Stimulated activated CD8-positive, alpha-beta memory T cell treated with anti-CD3 and anti-CD28 coated beads, Interleukin-4, amount 100 ng/mL, for 24 hours (primary cell): ENCODE measurements at regions not wholly inside any gene's neighbourhood (a gene's known extent, or its start where the extent isn't known, plus 50 kb on each side); places are given as distances from the start of the nearest gene placed in this dataset.

Experiments used
- DNase-seq: peaks from one replicate; pipeline ENCODE4 v3.0.0-alpha.2; 2020; ENCODE audit warnings: low read depth

DNA sequence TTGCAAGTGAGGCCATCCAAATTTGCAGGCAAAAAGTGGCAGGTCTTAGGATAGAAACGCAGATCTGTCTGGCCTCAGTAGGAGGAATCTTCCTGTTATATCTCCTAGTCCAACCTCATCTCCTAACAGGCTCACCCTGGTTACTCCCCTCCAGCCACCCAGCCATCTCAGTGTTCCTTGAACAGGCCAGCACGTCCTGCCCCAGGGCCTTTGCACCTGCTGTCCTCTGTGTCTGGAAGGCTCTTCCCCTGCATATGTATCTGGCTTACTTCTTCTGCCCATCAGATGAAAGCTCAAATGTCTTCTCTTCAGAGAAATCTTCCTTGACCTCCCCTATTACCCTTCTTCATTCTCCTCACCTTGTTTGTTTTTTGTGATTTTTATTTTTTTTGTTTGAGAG is 107.3 kb upstream of the ALDH1B1 start:
- no peak for DNase-seq

DNA sequence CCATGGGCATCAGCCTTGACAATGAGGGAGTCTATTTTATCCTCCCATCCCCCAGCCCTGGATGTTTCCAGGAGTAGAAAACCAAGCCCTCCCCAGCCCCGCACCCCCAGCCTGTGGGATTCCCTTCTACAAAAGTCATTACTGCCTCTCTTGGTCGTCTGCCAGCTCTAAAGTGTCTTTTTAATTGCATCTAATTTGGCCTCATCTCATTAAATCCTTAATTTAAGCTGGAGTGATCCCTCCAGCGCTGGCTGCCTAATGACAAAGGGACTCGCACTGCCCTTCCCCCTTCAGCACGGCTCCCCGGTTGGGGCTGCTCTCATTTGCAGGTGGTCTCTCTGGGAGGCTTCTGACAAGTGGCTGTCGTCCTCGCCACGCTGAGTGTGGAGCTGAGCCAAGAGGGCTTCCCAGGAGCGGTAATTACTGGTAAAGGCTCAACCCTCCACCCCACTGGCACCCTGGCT is 107.9 kb upstream of the ALDH1B1 start:
- DNase-seq: no peak

GRCh38 chr9:38284039-38284575 is 108.4 kb upstream of the ALDH1B1 start:
- no peak for DNase-seq

DNA sequence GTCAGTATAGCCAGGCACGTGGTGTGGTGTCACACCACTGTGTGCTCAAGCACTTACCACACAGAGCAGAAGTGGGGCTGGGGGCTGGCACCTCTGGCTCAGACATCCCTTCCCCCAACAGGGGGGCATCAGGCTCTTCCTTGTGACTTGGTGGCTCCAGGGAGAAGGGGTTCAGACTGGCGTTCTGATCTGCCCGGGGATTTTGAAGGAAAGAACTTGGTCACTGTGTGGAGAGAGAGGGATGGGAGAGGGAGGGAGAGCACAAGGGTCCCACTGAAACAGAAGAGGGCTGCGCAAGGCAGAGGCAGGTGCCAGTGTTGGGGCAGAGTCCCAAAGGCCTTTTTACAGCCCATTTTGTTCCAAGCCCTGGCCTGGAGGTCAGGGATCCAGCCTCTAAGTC is 109.7 kb upstream of the ALDH1B1 start:
- DNase-seq: no peak

- no peak for DNase-seq
Observed at GRCh38 chr9:38281917-38282316, 110.6 kb upstream of the ALDH1B1 start.

DNA sequence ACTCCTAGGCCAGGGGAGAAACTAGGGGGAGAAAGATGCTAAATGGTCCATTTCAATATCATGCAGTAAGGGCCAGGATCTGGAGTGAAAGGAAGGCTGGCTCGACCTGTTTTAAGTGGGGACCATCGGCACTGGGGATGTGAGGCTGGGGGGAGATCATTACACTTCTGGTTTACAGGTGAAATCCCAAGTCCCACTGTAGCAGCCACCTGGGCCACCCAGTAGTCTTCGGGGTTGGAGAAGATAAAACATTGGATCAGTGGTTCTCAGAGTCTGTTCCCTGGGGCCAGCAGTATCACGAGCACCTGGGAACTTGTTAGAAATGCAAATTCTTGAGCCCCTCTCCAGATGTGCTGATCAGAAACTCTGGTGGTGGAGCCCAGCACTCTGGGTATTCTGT is 111.3 kb upstream of the ALDH1B1 start:
- DNase-seq: no peak

GRCh38 chr9:38280251-38280800 is 112.2 kb upstream of the ALDH1B1 start:
- no peak for DNase-seq

GRCh38 chr9:38278931-38279679 is 113.4 kb upstream of the ALDH1B1 start:
- no peak for DNase-seq

- no peak for DNase-seq
Observed at GRCh38 chr9:38278457-38278856, 114.0 kb upstream of the ALDH1B1 start.

- no peak for DNase-seq
Observed at GRCh38 chr9:38277601-38278200, 114.8 kb upstream of the ALDH1B1 start.

GRCh38 chr9:38276771-38277439 is 115.6 kb upstream of the ALDH1B1 start:
- DNase-seq: no peak

DNA sequence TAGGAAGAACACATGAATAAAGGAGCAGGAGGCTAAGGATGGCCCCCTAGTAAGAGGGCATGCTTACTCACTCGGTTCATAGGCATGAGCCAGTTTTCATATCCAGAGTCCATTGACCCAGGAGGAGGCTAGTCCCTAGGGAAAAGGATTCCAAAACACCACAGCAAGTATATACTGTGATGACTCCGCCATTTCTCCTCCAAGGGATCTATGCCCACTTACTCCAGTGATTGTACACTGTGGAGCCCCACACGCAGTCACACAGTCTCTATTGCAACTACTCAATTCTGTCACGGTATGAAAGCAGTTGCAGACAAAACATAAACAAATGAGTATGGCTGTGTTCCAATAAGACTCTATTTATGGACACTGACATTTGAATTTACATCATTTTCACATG is 117.7 kb upstream of the ALDH1B1 start:
- no peak for DNase-seq

DNA sequence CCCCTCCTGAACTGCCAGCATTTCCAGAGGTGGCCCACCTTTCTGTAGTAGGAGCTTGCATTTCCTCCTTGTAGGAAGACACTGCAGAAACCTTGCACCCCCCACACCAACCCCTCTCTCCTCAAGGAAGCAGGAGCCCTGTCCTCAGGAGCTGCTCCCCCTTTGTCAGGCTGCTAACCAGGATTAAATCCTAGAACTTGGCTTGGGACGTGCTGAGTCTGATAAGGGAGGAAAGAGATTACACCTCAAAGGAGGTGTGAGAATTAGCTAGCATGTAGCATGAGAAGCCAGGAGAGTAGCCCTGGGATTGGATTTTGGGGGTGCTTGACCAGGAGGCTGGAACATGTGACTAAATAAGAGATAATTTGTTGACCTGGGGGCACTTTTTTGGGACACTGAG is 119.8 kb upstream of the ALDH1B1 start:
- DNase-seq: no peak

- DNase-seq: no peak
Observed at GRCh38 chr9:38271666-38272241, 120.7 kb upstream of the ALDH1B1 start.

DNA sequence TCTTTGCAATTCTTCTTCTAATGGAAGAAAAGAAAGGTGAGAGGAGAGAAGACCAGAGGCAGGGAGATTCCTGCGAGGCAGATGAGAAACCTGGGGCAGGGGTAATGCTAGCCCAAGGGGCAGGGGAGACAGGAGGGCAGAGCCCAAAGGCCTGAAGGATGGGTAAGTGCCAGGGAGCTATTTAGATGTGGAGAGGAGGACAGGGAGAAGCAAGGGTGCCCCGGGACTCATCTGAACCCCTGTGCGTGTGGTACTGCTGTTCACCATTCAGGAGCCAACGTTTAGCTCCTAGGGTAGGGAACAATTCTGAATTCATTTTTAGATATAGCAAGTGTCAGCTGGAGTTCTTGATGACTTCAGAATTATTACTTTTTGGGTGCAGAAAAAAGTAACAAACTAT is 122.7 kb upstream of the ALDH1B1 start:
- no peak for DNase-seq

- no peak for DNase-seq
Observed at GRCh38 chr9:38263532-38263931, 129.0 kb upstream of the ALDH1B1 start.

DNA sequence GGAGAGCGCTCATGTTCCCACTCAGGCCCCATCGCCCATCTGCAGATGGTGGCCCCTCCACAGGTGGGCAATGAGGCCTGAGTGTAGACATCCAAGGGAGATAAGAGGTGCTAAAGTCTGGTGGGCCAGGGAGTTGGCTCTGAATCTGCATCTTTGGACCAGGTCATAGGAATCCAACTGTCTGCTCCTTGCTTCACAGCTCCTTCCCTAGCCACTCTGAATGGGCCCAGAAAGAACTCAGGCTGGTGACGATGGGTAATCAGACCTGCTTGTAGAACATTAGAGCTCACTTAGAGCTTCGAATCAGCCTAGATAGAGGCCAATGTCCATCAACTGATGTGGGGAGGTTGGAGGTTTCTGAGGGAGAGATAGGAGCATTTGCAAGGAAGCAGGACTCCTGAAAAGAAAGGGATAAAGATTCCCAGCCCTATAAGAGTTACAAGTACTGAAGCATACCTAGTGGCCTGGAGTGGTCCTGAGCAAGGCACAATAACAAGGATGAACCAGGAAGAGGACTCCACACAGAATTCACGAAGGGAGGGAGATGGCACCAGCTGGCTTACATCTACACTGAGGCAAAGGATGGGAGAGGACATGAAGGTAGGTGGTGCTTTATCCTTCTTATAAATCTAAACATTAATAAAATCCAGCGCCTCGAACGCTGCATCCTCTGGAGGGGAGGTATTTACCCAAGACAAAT is 132.8 kb upstream of the ALDH1B1 start:
- no peak for DNase-seq

- DNase-seq: no peak
Observed at GRCh38 chr9:38259056-38259455, 133.4 kb upstream of the ALDH1B1 start.

DNA sequence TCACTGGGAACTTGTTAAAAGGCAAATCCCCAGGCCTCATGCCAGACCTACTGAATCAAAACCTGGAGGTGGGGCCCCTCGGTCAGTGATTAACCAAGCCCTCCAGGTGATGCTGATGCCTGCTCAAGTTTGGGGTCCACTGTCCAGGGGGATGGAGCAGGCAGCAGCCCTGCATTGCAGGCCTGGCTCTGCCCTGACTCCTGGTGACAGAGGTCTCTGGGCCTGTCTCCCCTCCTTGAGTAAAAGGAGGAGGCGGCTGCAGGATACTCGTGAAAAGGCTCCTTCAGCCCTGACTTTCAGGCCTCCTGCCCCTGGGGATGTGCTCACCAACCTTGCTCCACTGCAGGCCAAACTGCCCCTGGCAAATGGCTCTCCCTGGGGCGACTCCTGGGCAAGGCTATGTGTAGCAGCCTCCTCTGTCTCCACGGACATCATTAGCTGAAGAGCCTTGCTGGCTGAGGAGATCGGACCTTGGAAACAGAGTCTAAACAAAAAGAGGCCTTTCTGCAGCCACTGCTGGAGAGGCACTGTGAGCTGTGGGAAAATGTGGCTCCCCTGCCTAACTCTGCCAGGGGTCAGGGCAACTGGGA is 134.8 kb upstream of the ALDH1B1 start:
- no peak for DNase-seq

GRCh38 chr9:38256461-38256860 is 136.0 kb upstream of the ALDH1B1 start:
- DNase-seq: no peak

GRCh38 chr9:38255599-38255998 is 136.9 kb upstream of the ALDH1B1 start:
- DNase-seq: no peak
